ENCODE measurements at regions not wholly inside any gene's neighbourhood (a gene's known extent, or its start where the extent isn't known, plus 50 kb on each side); places are given as distances from the start of the nearest gene placed in this dataset.

DNA sequence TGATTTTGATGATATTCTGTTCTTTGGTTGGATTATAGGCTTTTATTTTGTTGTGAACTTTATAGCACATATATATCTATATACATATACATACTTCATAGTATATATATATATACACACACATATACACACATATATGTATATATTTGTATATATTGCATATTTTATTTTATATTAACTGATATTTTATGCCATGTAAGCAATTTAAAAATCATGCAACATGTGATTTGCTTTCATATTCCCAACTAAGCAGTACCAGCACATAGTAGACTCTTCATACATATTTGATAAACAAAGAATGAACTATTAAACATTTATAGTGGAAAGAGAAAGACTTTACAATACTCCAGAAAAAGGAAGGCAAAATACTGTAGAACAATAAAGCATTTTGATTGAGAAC lies 679.2 kb downstream of the TENT5A start:
- H3K36me3 ChIP-seq (ENCODE audit: low read depth, missing control alignments): no peaks in the 10 kb centered on the region
- H3K4me1 ChIP-seq: no peaks in the 10 kb centered on the region
- intact Hi-C loops (cut with DNase I; ENCODE audit: low total_unique reads): no loop called here
- no peak for TF ChIP-seq POLR2A (IDR thresholded peaks at IDR 0.05)
- TF ChIP-seq, protein P1, sequence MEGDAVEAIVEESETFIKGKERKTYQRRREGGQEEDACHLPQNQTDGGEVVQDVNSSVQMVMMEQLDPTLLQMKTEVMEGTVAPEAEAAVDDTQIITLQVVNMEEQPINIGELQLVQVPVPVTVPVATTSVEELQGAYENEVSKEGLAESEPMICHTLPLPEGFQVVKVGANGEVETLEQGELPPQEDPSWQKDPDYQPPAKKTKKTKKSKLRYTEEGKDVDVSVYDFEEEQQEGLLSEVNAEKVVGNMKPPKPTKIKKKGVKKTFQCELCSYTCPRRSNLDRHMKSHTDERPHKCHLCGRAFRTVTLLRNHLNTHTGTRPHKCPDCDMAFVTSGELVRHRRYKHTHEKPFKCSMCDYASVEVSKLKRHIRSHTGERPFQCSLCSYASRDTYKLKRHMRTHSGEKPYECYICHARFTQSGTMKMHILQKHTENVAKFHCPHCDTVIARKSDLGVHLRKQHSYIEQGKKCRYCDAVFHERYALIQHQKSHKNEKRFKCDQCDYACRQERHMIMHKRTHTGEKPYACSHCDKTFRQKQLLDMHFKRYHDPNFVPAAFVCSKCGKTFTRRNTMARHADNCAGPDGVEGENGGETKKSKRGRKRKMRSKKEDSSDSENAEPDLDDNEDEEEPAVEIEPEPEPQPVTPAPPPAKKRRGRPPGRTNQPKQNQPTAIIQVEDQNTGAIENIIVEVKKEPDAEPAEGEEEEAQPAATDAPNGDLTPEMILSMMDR (IDR thresholded peaks at IDR 0.05): no peak
- no peaks in the 10 kb centered on the region for H3K27me3 ChIP-seq
- H3K27ac ChIP-seq: no peak overlapping the region
- no peak for DNase-seq
- no peak overlapping the region for H3K4me3 ChIP-seq
- no peaks in the 10 kb centered on the region for H3K9me3 ChIP-seq

DNA sequence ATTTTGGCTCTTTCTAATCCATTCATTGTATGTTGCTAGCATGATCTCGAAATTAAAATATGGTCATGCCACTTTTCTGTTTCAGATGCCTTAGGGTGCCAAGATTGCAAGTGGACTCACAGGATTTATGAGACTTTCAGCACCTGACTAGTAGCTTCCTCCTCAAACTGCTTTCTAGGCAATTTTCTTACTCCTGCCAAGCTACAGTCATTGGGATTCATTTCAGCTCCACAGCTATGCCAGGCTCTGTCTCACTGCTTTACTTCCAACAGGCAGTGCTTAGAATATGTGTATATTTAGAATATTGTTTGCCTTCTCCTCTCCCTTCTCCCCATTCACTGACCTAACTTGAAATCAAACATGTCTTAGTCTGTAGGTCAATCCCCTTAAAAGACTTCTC lies 681.4 kb downstream of the TENT5A start:
- TF ChIP-seq, protein P1 (IDR thresholded peaks at IDR 0.05): no peak
- no peak for TF ChIP-seq POLR2A (IDR thresholded peaks at IDR 0.05)
- Histone ChIP-seq H3K4me3 (no peak overlapping the region), H3K4me1 (no peaks in the 10 kb centered on the region), H3K36me3 (ENCODE audit: low read depth, missing control alignments) (no peaks in the 10 kb centered on the region), H3K27ac (no peak overlapping the region), H3K9me3 (no peaks in the 10 kb centered on the region), H3K27me3 (no peaks in the 10 kb centered on the region)
- intact Hi-C loops (cut with DNase I; ENCODE audit: low total_unique reads): no loop called here
- DNase-seq: no peak
- 92% methylated on average over 1 of the region's 1 CpG for WGBS, 2 donors

DNA sequence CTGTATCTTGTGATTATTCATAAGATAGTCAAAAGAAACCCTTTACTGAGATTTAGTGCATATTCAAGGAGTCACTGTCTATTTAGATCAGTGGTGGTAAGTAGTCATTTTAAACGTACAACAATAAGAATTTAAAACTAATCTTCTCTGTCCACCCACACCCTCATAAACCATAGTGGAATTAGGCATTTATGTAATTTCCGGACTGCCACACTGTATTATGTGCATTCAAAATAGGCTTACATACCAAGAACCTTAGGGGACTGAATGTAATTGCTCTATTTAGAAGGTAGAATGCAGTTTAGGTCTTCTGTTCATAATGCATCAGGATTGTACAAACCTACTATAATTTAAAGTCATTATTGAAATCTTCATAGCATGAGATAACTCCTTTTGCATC lies 685.4 kb downstream of the TENT5A start:
- no peaks in the 10 kb centered on the region for H3K27me3 ChIP-seq
- no peaks in the 10 kb centered on the region for H3K4me1 ChIP-seq
- H3K27ac ChIP-seq: no peak overlapping the region
- WGBS, 2 donors: 88 to 91% methylated on average over 2 of the region's 2 CpGs
- no peaks in the 10 kb centered on the region for H3K9me3 ChIP-seq
- no peak for TF ChIP-seq POLR2A (IDR thresholded peaks at IDR 0.05)
- TF ChIP-seq, protein P1 (IDR thresholded peaks at IDR 0.05): no peak
- intact Hi-C loops (cut with DNase I; ENCODE audit: low total_unique reads): no loop called here
- H3K4me3 ChIP-seq: no peak overlapping the region
- no peak for DNase-seq
- no peaks in the 10 kb centered on the region for H3K36me3 ChIP-seq (ENCODE audit: low read depth, missing control alignments)

DNA sequence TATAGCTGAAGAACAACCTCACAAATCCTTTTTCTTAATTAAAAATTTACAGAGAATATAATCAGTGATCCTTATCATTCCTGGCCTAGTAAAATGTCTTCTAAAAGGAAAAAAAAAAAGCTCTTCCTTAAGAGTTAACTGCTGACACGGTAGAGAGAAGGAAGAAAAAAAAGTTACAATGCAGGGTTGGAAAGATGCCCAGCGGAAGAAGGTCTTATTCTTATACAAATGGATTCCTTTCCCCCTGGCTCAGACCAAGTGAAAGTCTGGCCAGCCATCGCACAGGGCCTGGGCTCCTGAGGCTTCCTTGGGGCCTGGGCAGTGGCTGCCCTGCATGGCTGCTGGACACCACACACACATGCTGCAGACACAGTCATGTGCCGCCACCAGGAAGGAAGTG lies 688.6 kb downstream of the TENT5A start:
- no peak for TF ChIP-seq POLR2A (IDR thresholded peaks at IDR 0.05)
- TF ChIP-seq, protein P1 (IDR thresholded peaks at IDR 0.05): no peak
- Histone ChIP-seq H3K27me3 (no peaks in the 10 kb centered on the region), H3K4me3 (no peak overlapping the region), H3K9me3 (no peaks in the 10 kb centered on the region), H3K4me1 (no peaks in the 10 kb centered on the region), H3K36me3 (ENCODE audit: low read depth, missing control alignments) (no peaks in the 10 kb centered on the region), H3K27ac (no peak overlapping the region)
- WGBS, 2 donors: 58 to 64% methylated on average over 4 of the region's 4 CpGs
- no peak for DNase-seq
- intact Hi-C loops (cut with DNase I; ENCODE audit: low total_unique reads): no loop called here

DNA sequence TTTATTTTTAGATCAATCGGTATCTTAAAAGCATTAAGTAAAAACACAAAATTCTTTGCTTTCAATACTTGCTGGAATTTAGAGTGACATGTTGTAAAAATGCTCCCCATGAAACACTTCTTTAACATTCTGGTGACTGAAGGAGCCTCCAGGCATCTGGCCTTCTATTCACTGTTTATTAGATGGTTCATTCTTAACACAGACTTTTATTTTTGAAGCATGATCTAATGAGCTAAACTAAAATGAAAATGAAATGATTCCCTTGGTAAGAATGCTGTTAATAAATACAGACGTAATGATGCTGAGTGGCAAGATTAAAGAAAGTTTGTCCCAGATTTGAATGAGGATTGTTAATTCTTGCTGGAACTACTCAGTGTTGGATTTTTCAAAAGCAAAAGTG lies 698.4 kb downstream of the TENT5A start:
- WGBS, 2 donors: 54 to 63% methylated on average over 2 of the region's 2 CpGs
- intact Hi-C loops (cut with DNase I; ENCODE audit: low total_unique reads): no loop called here
- TF ChIP-seq, protein P1 (IDR thresholded peaks at IDR 0.05): no peak
- TF ChIP-seq POLR2A (IDR thresholded peaks at IDR 0.05): no peak
- Histone ChIP-seq H3K4me1 (no peaks in the 10 kb centered on the region), H3K9me3 (no peaks in the 10 kb centered on the region), H3K36me3 (ENCODE audit: low read depth, missing control alignments) (no peaks in the 10 kb centered on the region), H3K27me3 (no peaks in the 10 kb centered on the region), H3K4me3 (no peak overlapping the region), H3K27ac (no peak overlapping the region)
- no peak for DNase-seq

Measured in testis (tissue), 2 donors.